DND-41 (cell line): ENCODE measurements at regions not wholly inside any gene's neighbourhood (a gene's known extent, or its start where the extent isn't known, plus 50 kb on each side); places are given as distances from the start of the nearest gene placed in this dataset.

Experiments used
- ATAC-seq: fragments of 200-7000 bp; cut with Tn5 transposase; 3 replicates; pipeline ENCODE4 v1.9.1; 2021; ENCODE audit warnings: low read depth; ENCODE audit not compliant: insufficient read depth
- DNase-seq: peaks from one replicate; pipeline ENCODE4 v3.0.0-alpha.2; 2020
- H2AFZ ChIP-seq: 2 replicates; pipeline ENCODE4 v1.6.0; 2012; ENCODE audit warnings: low read depth, low read length
- H3K27ac ChIP-seq: 2 replicates; pipeline ENCODE4 v1.5.1; 2012; ENCODE audit warnings: low read length, inconsistent platforms
- H3K27me3 ChIP-seq: fragments of 200-600 bp; sonication (generic); 2 replicates; pipeline ENCODE4 v1.6.0; 2012; ENCODE audit warnings: low read length, mild to moderate bottlenecking, inconsistent platforms; ENCODE audit not compliant: insufficient read depth, poor library complexity
- H3K36me3 ChIP-seq: 2 replicates; pipeline ENCODE4 v1.5.1; 2012; ENCODE audit warnings: low read length, inconsistent platforms; ENCODE audit not compliant: insufficient read depth
- H3K4me1 ChIP-seq: 2 replicates; pipeline ENCODE4 v1.5.1; 2012; ENCODE audit warnings: mild to moderate bottlenecking, low read length; ENCODE audit not compliant: insufficient read depth
- H3K4me2 ChIP-seq: 2 replicates; pipeline ENCODE4 v1.6.0; 2012; ENCODE audit warnings: mild to moderate bottlenecking, moderate library complexity, low read length, inconsistent platforms; ENCODE audit not compliant: insufficient read depth
- H3K4me3 ChIP-seq, 2 experiments: fragments of 200-600 bp in 1 of 2; shearing (Covaris generic) in 1 of 2; 2 replicates each; pipeline ENCODE4 v1.5.1; 2012 to 2016; ENCODE audit warnings: inconsistent platforms in 2 of 2, low read length in 2 of 2, mild to moderate bottlenecking in 2 of 2, low read depth in 1 of 2, moderate library complexity in 1 of 2
- H3K79me2 ChIP-seq: 2 replicates; pipeline ENCODE4 v1.6.0; 2012; ENCODE audit warnings: low read length, inconsistent platforms; ENCODE audit not compliant: insufficient read depth
- H3K9ac ChIP-seq: 2 replicates; pipeline ENCODE4 v1.6.0; 2012; ENCODE audit warnings: low read depth, mild to moderate bottlenecking, inconsistent platforms, low read length, moderate library complexity
- H3K9me3 ChIP-seq: 2 replicates; pipeline ENCODE4 v1.5.1; 2012; ENCODE audit warnings: low read length, moderate library complexity, mild to moderate bottlenecking, inconsistent platforms; ENCODE audit not compliant: insufficient read depth, severe bottlenecking
- H4K20me1 ChIP-seq: 2 replicates; pipeline ENCODE4 v1.6.0; 2012; ENCODE audit warnings: low read length; ENCODE audit not compliant: insufficient read depth
- EZH2 ChIP-seq: IDR thresholded peaks from 3 replicates; pipeline ENCODE4 v1.6.1; 2012; ENCODE audit warnings: borderline replicate concordance, low read depth, mild to moderate bottlenecking, moderate library complexity, low read length, inconsistent platforms; ENCODE audit not compliant: severe bottlenecking
- TF ChIP-seq, protein P1 (sequence below): IDR thresholded peaks from 2 replicates; pipeline ENCODE4 v1.5.1; 2012; ENCODE audit warnings: borderline replicate concordance, low read length, moderate library complexity, mild to moderate bottlenecking; ENCODE audit not compliant: poor library complexity, severe bottlenecking; ENCODE audit errors: extremely low read depth

DNA sequence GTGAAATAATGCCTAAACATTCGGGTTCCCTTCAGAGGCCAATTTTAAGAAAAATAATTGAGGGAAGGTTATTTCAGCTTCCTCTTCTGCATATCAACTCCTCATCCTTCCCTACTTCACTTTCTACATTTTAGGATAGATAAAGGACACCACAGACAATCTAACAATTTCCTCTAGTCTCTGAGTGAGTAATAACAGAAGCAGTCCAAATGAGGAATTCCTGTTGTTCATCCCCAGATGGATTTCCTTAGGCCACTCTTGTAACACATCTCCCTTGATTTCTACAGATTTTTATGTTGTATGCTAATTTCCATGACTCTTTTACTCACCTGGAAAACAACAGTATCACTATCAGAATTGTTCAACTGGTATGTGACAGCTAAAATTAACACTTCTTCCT lies 87.7 kb upstream of the LYPLAL1 start:
- ATAC-seq (no peak), DNase-seq (no peak)
- Histone ChIP-seq H4K20me1 (no peaks in the 10 kb centered on the region), H2AFZ (no peak overlapping the region), H3K27me3 (no peaks in the 10 kb centered on the region), H3K4me2 (no peak overlapping the region), H3K9me3 (no peaks in the 10 kb centered on the region), H3K4me3 (no peak overlapping the region), H3K9ac (no peak overlapping the region), H3K36me3 (no peaks in the 10 kb centered on the region), H3K4me1 (no peaks in the 10 kb centered on the region), H3K27ac (no peak overlapping the region), H3K79me2 (no peaks in the 10 kb centered on the region)
- TF ChIP-seq EZH2: no peak
- TF ChIP-seq, protein P1, sequence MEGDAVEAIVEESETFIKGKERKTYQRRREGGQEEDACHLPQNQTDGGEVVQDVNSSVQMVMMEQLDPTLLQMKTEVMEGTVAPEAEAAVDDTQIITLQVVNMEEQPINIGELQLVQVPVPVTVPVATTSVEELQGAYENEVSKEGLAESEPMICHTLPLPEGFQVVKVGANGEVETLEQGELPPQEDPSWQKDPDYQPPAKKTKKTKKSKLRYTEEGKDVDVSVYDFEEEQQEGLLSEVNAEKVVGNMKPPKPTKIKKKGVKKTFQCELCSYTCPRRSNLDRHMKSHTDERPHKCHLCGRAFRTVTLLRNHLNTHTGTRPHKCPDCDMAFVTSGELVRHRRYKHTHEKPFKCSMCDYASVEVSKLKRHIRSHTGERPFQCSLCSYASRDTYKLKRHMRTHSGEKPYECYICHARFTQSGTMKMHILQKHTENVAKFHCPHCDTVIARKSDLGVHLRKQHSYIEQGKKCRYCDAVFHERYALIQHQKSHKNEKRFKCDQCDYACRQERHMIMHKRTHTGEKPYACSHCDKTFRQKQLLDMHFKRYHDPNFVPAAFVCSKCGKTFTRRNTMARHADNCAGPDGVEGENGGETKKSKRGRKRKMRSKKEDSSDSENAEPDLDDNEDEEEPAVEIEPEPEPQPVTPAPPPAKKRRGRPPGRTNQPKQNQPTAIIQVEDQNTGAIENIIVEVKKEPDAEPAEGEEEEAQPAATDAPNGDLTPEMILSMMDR: no peak

DNA sequence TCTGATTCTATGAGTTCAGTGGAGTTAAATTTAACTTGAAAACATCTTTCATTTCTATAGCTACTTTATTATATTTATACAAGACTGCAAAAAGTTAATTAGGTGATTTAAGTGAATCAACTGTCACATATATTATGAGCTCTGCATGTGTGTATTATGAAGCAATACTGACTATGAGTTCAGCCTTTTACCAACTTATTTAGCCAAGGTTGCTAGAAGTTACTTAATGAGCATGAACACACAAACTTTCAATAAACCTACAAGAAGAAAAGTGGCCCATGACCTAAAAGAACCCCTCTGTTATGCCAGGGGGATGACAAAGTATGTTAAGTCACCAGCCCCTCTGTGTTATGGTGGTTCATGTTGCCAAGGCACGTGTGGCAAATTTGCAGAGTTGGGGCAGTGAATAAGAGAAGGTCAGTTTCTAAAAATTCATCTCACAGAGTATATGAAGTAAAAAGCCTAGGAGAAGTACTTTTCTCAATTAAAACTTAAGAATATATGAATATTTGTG lies 86.7 kb upstream of the LYPLAL1 start:
- Histone ChIP-seq H3K27me3 (no peaks in the 10 kb centered on the region), H3K9me3 (no peaks in the 10 kb centered on the region), H3K36me3 (no peaks in the 10 kb centered on the region), H3K4me1 (no peaks in the 10 kb centered on the region), H3K4me2 (no peak overlapping the region), H2AFZ (no peak overlapping the region), H3K4me3 (no peak overlapping the region), H3K27ac (no peak overlapping the region), H4K20me1 (no peaks in the 10 kb centered on the region), H3K79me2 (no peaks in the 10 kb centered on the region), H3K9ac (no peak overlapping the region)
- DNase-seq: no peak
- TF ChIP-seq EZH2: no peak
- TF ChIP-seq, protein P1: no peak
- no peak for ATAC-seq

GRCh38 chr1:219088778-219089557 lies 84.7 kb upstream of the LYPLAL1 start:
- Histone ChIP-seq H3K27ac (no peak overlapping the region), H2AFZ (no peak overlapping the region), H4K20me1 (no peaks in the 10 kb centered on the region), H3K4me2 (no peak overlapping the region), H3K4me1 (no peaks in the 10 kb centered on the region), H3K4me3 (no peak overlapping the region), H3K36me3 (no peaks in the 10 kb centered on the region), H3K27me3 (no peaks in the 10 kb centered on the region), H3K9ac (no peak overlapping the region), H3K79me2 (no peaks in the 10 kb centered on the region), H3K9me3 (no peaks in the 10 kb centered on the region)
- TF ChIP-seq EZH2: no peak
- TF ChIP-seq, protein P1: no peak
- no peak for ATAC-seq
- DNase-seq: no peak
